ENCODE measurements at regions not wholly inside any gene's neighbourhood (a gene's known extent, or its start where the extent isn't known, plus 50 kb on each side); places are given as distances from the start of the nearest gene placed in this dataset.

GRCh38 chr21:24658926-24659325 lies 948.4 kb downstream of the MRPL39 start:
- intact Hi-C loops (cut with micrococcal nuclease), result no loop called here
- no peak for DNase-seq
- Mint-ChIP-seq H3K4me3 (no peak overlapping the region), H3K4me1 (no peaks in the 10 kb centered on the region), H3K27ac (no peak overlapping the region), H3K36me3 (ENCODE audit: low read depth) (no peaks in the 10 kb centered on the region), H3K9me3 (no peaks in the 10 kb centered on the region), H3K27me3 (no peaks in the 10 kb centered on the region)

GRCh38 chr21:24658026-24658425 lies 949.3 kb downstream of the MRPL39 start:
- intact Hi-C loops (cut with micrococcal nuclease), result no loop called here

GRCh38 chr21:24649691-24650090 lies 957.6 kb downstream of the MRPL39 start:
- Mint-ChIP-seq H3K36me3 (ENCODE audit: low read depth) (no peaks in the 10 kb centered on the region), H3K9me3 (peaks cover 2% of the 10 kb centered on the region), H3K4me1 (no peaks in the 10 kb centered on the region), H3K4me3 (no peak overlapping the region), H3K27ac (no peak overlapping the region), H3K27me3 (no peaks in the 10 kb centered on the region)
- no peak for DNase-seq
- intact Hi-C loops (cut with micrococcal nuclease), result no loop called here

More at GRCh38 chr21:24658026-24658425, 949.3 kb downstream of the MRPL39 start:
- Mint-ChIP-seq H3K36me3 (ENCODE audit: low read depth) (no peaks in the 10 kb centered on the region), H3K4me3 (no peak overlapping the region), H3K4me1 (no peaks in the 10 kb centered on the region), H3K9me3 (no peaks in the 10 kb centered on the region), H3K27ac (no peak overlapping the region), H3K27me3 (no peaks in the 10 kb centered on the region)
- DNase-seq, result no peak

- Mint-ChIP-seq H3K4me3 (no peak overlapping the region), H3K9me3 (no peaks in the 10 kb centered on the region), H3K4me1 (no peaks in the 10 kb centered on the region), H3K27ac (no peak overlapping the region), H3K27me3 (no peaks in the 10 kb centered on the region), H3K36me3 (ENCODE audit: low read depth) (no peaks in the 10 kb centered on the region)
- no peak for DNase-seq
- intact Hi-C loops (cut with micrococcal nuclease), result no loop called here
These were observed 970.6 kb downstream of the MRPL39 start for GRCh38 chr21:24636696-24637095.

GRCh38 chr21:24634749-24635148 lies 972.5 kb downstream of the MRPL39 start:
- H3K4me3 Mint-ChIP-seq, result no peak overlapping the region
- no peaks in the 10 kb centered on the region for H3K36me3 Mint-ChIP-seq (ENCODE audit: low read depth)
- H3K9me3 Mint-ChIP-seq, result no peaks in the 10 kb centered on the region
- DNase-seq, result no peak
- H3K27ac Mint-ChIP-seq, result no peak overlapping the region
- intact Hi-C loops (cut with micrococcal nuclease), result no loop called here
- H3K27me3 Mint-ChIP-seq, result no peaks in the 10 kb centered on the region
- no peaks in the 10 kb centered on the region for H3K4me1 Mint-ChIP-seq

GRCh38 chr21:24628536-24628935 lies 978.7 kb downstream of the MRPL39 start:
- H3K36me3 Mint-ChIP-seq (ENCODE audit: low read depth), result no peaks in the 10 kb centered on the region
- no peaks in the 10 kb centered on the region for H3K9me3 Mint-ChIP-seq
- no peaks in the 10 kb centered on the region for H3K4me1 Mint-ChIP-seq
- no peak overlapping the region for H3K27ac Mint-ChIP-seq
- intact Hi-C loops (cut with micrococcal nuclease), result no loop called here
- H3K4me3 Mint-ChIP-seq, result no peak overlapping the region
- H3K27me3 Mint-ChIP-seq, result no peaks in the 10 kb centered on the region
- no peak for DNase-seq

- no peak for DNase-seq
- Mint-ChIP-seq H3K4me3 (no peak overlapping the region), H3K36me3 (ENCODE audit: low read depth) (no peaks in the 10 kb centered on the region), H3K27ac (no peak overlapping the region), H3K27me3 (no peaks in the 10 kb centered on the region), H3K4me1 (no peaks in the 10 kb centered on the region), H3K9me3 (no peaks in the 10 kb centered on the region)
- intact Hi-C loops (cut with micrococcal nuclease), result no loop called here
These were observed 979.2 kb downstream of the MRPL39 start for GRCh38 chr21:24628046-24628445.

- no peaks in the 10 kb centered on the region for H3K36me3 Mint-ChIP-seq (ENCODE audit: low read depth)
- H3K4me3 Mint-ChIP-seq, result no peak overlapping the region
- no peak overlapping the region for H3K27ac Mint-ChIP-seq
These were observed 989.5 kb downstream of the MRPL39 start for GRCh38 chr21:24617819-24618218.

GRCh38 chr21:24594082-24594481 lies 1013.2 kb downstream of the MRPL39 start:
- intact Hi-C loops (cut with micrococcal nuclease), result no loop called here
- H3K27ac Mint-ChIP-seq, result no peak overlapping the region
- H3K4me3 Mint-ChIP-seq, result no peak overlapping the region
- no peaks in the 10 kb centered on the region for H3K27me3 Mint-ChIP-seq
- no peaks in the 10 kb centered on the region for H3K4me1 Mint-ChIP-seq
- no peak for DNase-seq
- H3K9me3 Mint-ChIP-seq, result no peaks in the 10 kb centered on the region
- H3K36me3 Mint-ChIP-seq (ENCODE audit: low read depth), result no peaks in the 10 kb centered on the region

More at GRCh38 chr21:24617819-24618218, 989.5 kb downstream of the MRPL39 start:
- intact Hi-C loops (cut with micrococcal nuclease), result no loop called here
- H3K9me3 Mint-ChIP-seq, result no peaks in the 10 kb centered on the region
- H3K4me1 Mint-ChIP-seq, result no peaks in the 10 kb centered on the region
- H3K27me3 Mint-ChIP-seq, result no peaks in the 10 kb centered on the region
- DNase-seq, result no peak

- Mint-ChIP-seq H3K4me3 (no peak overlapping the region), H3K9me3 (no peaks in the 10 kb centered on the region), H3K27me3 (no peaks in the 10 kb centered on the region), H3K36me3 (ENCODE audit: low read depth) (no peaks in the 10 kb centered on the region), H3K27ac (no peak overlapping the region), H3K4me1 (no peaks in the 10 kb centered on the region)
- DNase-seq, result no peak
- intact Hi-C loops (cut with micrococcal nuclease), result no loop called here
These were observed 1017.0 kb downstream of the MRPL39 start for GRCh38 chr21:24590261-24590660.

GRCh38 chr21:24583473-24583872 lies 1023.8 kb downstream of the MRPL39 start:
- no peaks in the 10 kb centered on the region for H3K4me1 Mint-ChIP-seq
- no peaks in the 10 kb centered on the region for H3K27me3 Mint-ChIP-seq

GRCh38 chr21:24577301-24577700 lies 1030.0 kb downstream of the MRPL39 start:
- intact Hi-C loops (cut with micrococcal nuclease), result no loop called here
- DNase-seq, result no peak
- Mint-ChIP-seq H3K36me3 (ENCODE audit: low read depth) (no peaks in the 10 kb centered on the region), H3K27ac (no peak overlapping the region), H3K9me3 (no peaks in the 10 kb centered on the region), H3K27me3 (no peaks in the 10 kb centered on the region), H3K4me3 (no peak overlapping the region), H3K4me1 (no peaks in the 10 kb centered on the region)

More at GRCh38 chr21:24583473-24583872, 1023.8 kb downstream of the MRPL39 start:
- Mint-ChIP-seq H3K9me3 (no peaks in the 10 kb centered on the region), H3K27ac (no peak overlapping the region), H3K36me3 (ENCODE audit: low read depth) (no peaks in the 10 kb centered on the region), H3K4me3 (no peak overlapping the region)
- intact Hi-C loops (cut with micrococcal nuclease), result no loop called here
- DNase-seq, result no peak

- no peaks in the 10 kb centered on the region for H3K4me1 Mint-ChIP-seq
- no peaks in the 10 kb centered on the region for H3K36me3 Mint-ChIP-seq (ENCODE audit: low read depth)
- DNase-seq, result no peak
- no peak overlapping the region for H3K27ac Mint-ChIP-seq
- peaks cover 18% of the 10 kb centered on the region for H3K9me3 Mint-ChIP-seq
- H3K27me3 Mint-ChIP-seq, result no peaks in the 10 kb centered on the region
- H3K4me3 Mint-ChIP-seq, result no peak overlapping the region
- intact Hi-C loops (cut with micrococcal nuclease), result no loop called here
These were observed 1046.0 kb downstream of the MRPL39 start for GRCh38 chr21:24561291-24561690.

GRCh38 chr21:24552491-24552890 lies 1054.8 kb downstream of the MRPL39 start:
- H3K4me1 Mint-ChIP-seq, result no peaks in the 10 kb centered on the region
- H3K4me3 Mint-ChIP-seq, result no peak overlapping the region
- DNase-seq, result no peak
- intact Hi-C loops (cut with micrococcal nuclease), result no loop called here
- H3K36me3 Mint-ChIP-seq (ENCODE audit: low read depth), result no peaks in the 10 kb centered on the region
- H3K27me3 Mint-ChIP-seq, result no peaks in the 10 kb centered on the region
- H3K9me3 Mint-ChIP-seq, result peaks cover 7% of the 10 kb centered on the region
- H3K27ac Mint-ChIP-seq, result no peak overlapping the region

- intact Hi-C loops (cut with micrococcal nuclease), result no loop called here
- Mint-ChIP-seq H3K27me3 (no peaks in the 10 kb centered on the region), H3K36me3 (ENCODE audit: low read depth) (no peaks in the 10 kb centered on the region), H3K4me1 (no peaks in the 10 kb centered on the region), H3K27ac (no peak overlapping the region), H3K4me3 (no peak overlapping the region), H3K9me3 (no peaks in the 10 kb centered on the region)
- DNase-seq, result no peak
These were observed 1061.4 kb downstream of the MRPL39 start for GRCh38 chr21:24545807-24546361.

Measured in activated CD4-positive, alpha-beta T cell treated with anti-CD3 and anti-CD28 coated beads, Interleukin-2, amount 10 ng/mL, durations not matched to agents 24 days and 14 days (primary cell).